ENCODE measurements at regions not wholly inside any gene's neighbourhood (a gene's known extent, or its start where the extent isn't known, plus 50 kb on each side); places are given as distances from the start of the nearest gene placed in this dataset.

- DNase-seq (ENCODE audit: low read depth) = no peak
- no peak for TF ChIP-seq CTCF (IDR thresholded peaks at IDR 0.05; ENCODE audit: insufficient read depth, low read depth, low read length, missing control alignments)
- H3K4me3 ChIP-seq (ENCODE audit: low read length) = no peak overlapping the region
These were observed 224.7 kb upstream of the SATB1 start for GRCh38 chr3:18649666-18650363.

- no peak for DNase-seq (ENCODE audit: low read depth)
- no peak for TF ChIP-seq CTCF (IDR thresholded peaks at IDR 0.05; ENCODE audit: insufficient read depth, low read depth, low read length, missing control alignments)
- H3K4me3 ChIP-seq (ENCODE audit: low read length) = no peak overlapping the region
These were observed 223.8 kb upstream of the SATB1 start for GRCh38 chr3:18648868-18649462.

GRCh38 chr3:18648159-18648558 is 223.0 kb upstream of the SATB1 start:
- TF ChIP-seq CTCF (IDR thresholded peaks at IDR 0.05; ENCODE audit: insufficient read depth, low read depth, low read length, missing control alignments) = no peak
- no peak overlapping the region for H3K4me3 ChIP-seq (ENCODE audit: low read length)
- no peak for DNase-seq (ENCODE audit: low read depth)

- DNase-seq (ENCODE audit: low read depth) = no peak
- TF ChIP-seq CTCF (IDR thresholded peaks at IDR 0.05; ENCODE audit: insufficient read depth, low read depth, low read length, missing control alignments) = no peak
- H3K4me3 ChIP-seq (ENCODE audit: low read length) = no peak overlapping the region
These were observed 220.5 kb upstream of the SATB1 start for GRCh38 chr3:18645619-18646018.

- no peak overlapping the region for H3K4me3 ChIP-seq (ENCODE audit: low read length)
- DNase-seq (ENCODE audit: low read depth) = no peak
- no peak for TF ChIP-seq CTCF (IDR thresholded peaks at IDR 0.05; ENCODE audit: insufficient read depth, low read depth, low read length, missing control alignments)
These were observed 218.1 kb upstream of the SATB1 start for GRCh38 chr3:18643281-18643680.

GRCh38 chr3:18641916-18642315 is 216.8 kb upstream of the SATB1 start:
- H3K4me3 ChIP-seq (ENCODE audit: low read length) = no peak overlapping the region
- DNase-seq (ENCODE audit: low read depth) = no peak

More at GRCh38 chr3:18641916-18642315, 216.8 kb upstream of the SATB1 start:
- TF ChIP-seq CTCF (IDR thresholded peaks at IDR 0.05; ENCODE audit: insufficient read depth, low read depth, low read length, missing control alignments) = no peak

Measured in epithelial cell of esophagus (primary cell).